ENCODE measurements at regions not wholly inside any gene's neighbourhood (a gene's known extent, or its start where the extent isn't known, plus 50 kb on each side); places are given as distances from the start of the nearest gene placed in this dataset.

DNA sequence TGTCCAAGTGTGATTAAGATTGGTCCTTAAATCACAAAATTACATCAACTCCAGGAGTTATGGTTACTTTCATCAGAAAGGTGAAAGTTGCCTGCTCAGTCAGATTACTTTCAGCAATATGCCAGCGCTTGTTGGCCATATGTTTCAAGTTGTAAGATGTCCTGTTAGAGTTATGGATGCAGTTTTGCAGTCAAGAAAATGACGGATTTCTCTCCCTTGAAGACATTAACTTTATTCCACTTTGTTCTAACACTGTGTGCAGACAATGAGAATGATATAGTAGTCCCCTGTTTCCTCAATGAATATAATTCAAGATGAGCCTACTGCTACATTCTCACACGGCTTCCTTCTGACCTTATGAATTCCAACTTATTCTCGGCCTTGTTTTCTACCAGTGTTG, 295.0 kb upstream of the ADGRL3 start:
- Histone ChIP-seq H4K91ac (ENCODE audit: insufficient read length, low read depth, low read length) (no peak overlapping the region), H2AFZ (ENCODE audit: low read length) (no peak overlapping the region), H3K79me2 (ENCODE audit: insufficient read depth, low read length) (no peaks in the 10 kb centered on the region), H3K27ac (ENCODE audit: insufficient read length, low read depth, low read length) (no peak overlapping the region), H3K23ac (ENCODE audit: insufficient read length, low read depth, low read length) (no peak overlapping the region), H3K4ac (ENCODE audit: low read depth, low read length) (no peak overlapping the region), H2AK5ac (ENCODE audit: insufficient read length, low read length) (no peak overlapping the region), H3K18ac (ENCODE audit: insufficient read length, low read depth, low read length) (no peak overlapping the region), H2BK20ac (ENCODE audit: low read depth, low read length, poor library complexity, severe bottlenecking) (no peak overlapping the region), H4K20me1 (ENCODE audit: control insufficient read depth, insufficient read depth, insufficient read length) (no peaks in the 10 kb centered on the region), H2BK12ac (ENCODE audit: insufficient read length, low read depth, low read length) (no peak overlapping the region), H3K14ac (ENCODE audit: insufficient read depth, low read length) (no peak overlapping the region), H4K5ac (ENCODE audit: insufficient read length, low read depth, low read length) (no peak overlapping the region), H2BK15ac (ENCODE audit: low read depth, low read length) (no peak overlapping the region), H2BK5ac (ENCODE audit: insufficient read length, low read length) (no peak overlapping the region), H4K8ac (replicated peaks; ENCODE audit: insufficient read length, low read depth, low read length) (no peak overlapping the region), H3K27me3 (ENCODE audit: insufficient read depth, low read length) (no peaks in the 10 kb centered on the region), H3K23me2 (ENCODE audit: insufficient read length, low read depth, low read length, poor library complexity, severe bottlenecking) (no peaks in the 10 kb centered on the region), H3K9me3 (ENCODE audit: control insufficient read depth, low read depth, low read length) (no peaks in the 10 kb centered on the region), H3K56ac (ENCODE audit: insufficient read length, low read depth, low read length) (no peak overlapping the region), H3K4me1 (ENCODE audit: insufficient read depth, low read length) (no peaks in the 10 kb centered on the region), H3K79me1 (ENCODE audit: insufficient read depth, low read depth, low read length, poor library complexity, severe bottlenecking) (no peaks in the 10 kb centered on the region), H3T11ph (ENCODE audit: low read length) (no peak overlapping the region), H2BK120ac (ENCODE audit: low read depth, low read length, poor library complexity, severe bottlenecking) (no peak overlapping the region), H3K4me2 (ENCODE audit: insufficient read depth, insufficient read length, low read length) (no peak overlapping the region), H3K9ac (ENCODE audit: extremely low read depth, insufficient read length, low read length) (no peak overlapping the region)
- H3K27ac Mint-ChIP-seq = no peak overlapping the region
- TF ChIP-seq CTCF (conservative IDR thresholded peaks at IDR 0.05) = no peak
- no peak for DNase-seq
- no peaks in the 10 kb centered on the region for H3K36me3 Mint-ChIP-seq (ENCODE audit: insufficient read depth in 1 of 3, low read depth in 3 of 3)
- H3K4me1 Mint-ChIP-seq = peaks cover 0 to 2% of the 10 kb centered on the region in 2 experiments; a peak in 1 of 4 replicates
- H3K27me3 Mint-ChIP-seq (ENCODE audit: low read depth) = peaks cover 1% of the 10 kb centered on the region; the same call in 1 of the 2 replicates
- H3K9me3 Mint-ChIP-seq = no peaks in the 10 kb centered on the region
- H3K4me3 Mint-ChIP-seq = no peak overlapping the region
- WGBS (ENCODE audit: extremely low coverage, insufficient read length, low lambda C conversion rate) = no CpG with 5 or more reads among the region's 4 CpGs

Data from H9 (cell line).